ENCODE measurements at regions not wholly inside any gene's neighbourhood (a gene's known extent, or its start where the extent isn't known, plus 50 kb on each side); places are given as distances from the start of the nearest gene placed in this dataset.

DNA sequence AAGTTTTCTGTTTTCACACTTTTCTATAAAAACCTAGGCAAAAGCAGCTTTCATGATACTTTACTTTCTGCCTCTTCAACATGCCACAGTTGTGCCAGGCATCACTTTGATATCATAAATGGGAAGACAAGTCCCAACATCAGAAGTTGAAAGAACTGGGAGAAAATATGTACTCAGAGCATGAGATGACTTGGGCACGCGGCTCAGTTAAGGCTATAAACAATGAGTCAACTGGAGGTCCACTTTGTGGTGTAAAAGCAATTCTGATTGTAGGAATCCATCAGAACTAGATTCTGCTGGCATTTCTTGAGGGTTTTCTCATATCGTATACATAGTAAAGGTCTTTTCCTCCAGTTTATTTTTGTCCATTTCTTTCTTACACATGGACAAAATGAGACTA, 109.7 kb upstream of the USP47 start:
- TF ChIP-seq, protein P1, sequence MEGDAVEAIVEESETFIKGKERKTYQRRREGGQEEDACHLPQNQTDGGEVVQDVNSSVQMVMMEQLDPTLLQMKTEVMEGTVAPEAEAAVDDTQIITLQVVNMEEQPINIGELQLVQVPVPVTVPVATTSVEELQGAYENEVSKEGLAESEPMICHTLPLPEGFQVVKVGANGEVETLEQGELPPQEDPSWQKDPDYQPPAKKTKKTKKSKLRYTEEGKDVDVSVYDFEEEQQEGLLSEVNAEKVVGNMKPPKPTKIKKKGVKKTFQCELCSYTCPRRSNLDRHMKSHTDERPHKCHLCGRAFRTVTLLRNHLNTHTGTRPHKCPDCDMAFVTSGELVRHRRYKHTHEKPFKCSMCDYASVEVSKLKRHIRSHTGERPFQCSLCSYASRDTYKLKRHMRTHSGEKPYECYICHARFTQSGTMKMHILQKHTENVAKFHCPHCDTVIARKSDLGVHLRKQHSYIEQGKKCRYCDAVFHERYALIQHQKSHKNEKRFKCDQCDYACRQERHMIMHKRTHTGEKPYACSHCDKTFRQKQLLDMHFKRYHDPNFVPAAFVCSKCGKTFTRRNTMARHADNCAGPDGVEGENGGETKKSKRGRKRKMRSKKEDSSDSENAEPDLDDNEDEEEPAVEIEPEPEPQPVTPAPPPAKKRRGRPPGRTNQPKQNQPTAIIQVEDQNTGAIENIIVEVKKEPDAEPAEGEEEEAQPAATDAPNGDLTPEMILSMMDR (IDR thresholded peaks at IDR 0.05) = no peak
- peaks cover 4% of the 10 kb centered on the region for H3K36me3 Mint-ChIP-seq (ENCODE audit: low read depth)
- peaks cover 2% of the 10 kb centered on the region for H3K4me1 Mint-ChIP-seq (ENCODE audit: low read depth)
- no peak overlapping the region for H3K4me3 Mint-ChIP-seq (ENCODE audit: unreplicated experiment)
- no peaks in the 10 kb centered on the region for H3K9me3 Mint-ChIP-seq (ENCODE audit: low read depth)
- DNase-seq (ENCODE audit: low spot score) = no peak
- no peak overlapping the region for H3K27ac Mint-ChIP-seq (ENCODE audit: unreplicated experiment)
- H3K27me3 Mint-ChIP-seq (ENCODE audit: low read depth) = peaks cover 6% of the 10 kb centered on the region

DNA sequence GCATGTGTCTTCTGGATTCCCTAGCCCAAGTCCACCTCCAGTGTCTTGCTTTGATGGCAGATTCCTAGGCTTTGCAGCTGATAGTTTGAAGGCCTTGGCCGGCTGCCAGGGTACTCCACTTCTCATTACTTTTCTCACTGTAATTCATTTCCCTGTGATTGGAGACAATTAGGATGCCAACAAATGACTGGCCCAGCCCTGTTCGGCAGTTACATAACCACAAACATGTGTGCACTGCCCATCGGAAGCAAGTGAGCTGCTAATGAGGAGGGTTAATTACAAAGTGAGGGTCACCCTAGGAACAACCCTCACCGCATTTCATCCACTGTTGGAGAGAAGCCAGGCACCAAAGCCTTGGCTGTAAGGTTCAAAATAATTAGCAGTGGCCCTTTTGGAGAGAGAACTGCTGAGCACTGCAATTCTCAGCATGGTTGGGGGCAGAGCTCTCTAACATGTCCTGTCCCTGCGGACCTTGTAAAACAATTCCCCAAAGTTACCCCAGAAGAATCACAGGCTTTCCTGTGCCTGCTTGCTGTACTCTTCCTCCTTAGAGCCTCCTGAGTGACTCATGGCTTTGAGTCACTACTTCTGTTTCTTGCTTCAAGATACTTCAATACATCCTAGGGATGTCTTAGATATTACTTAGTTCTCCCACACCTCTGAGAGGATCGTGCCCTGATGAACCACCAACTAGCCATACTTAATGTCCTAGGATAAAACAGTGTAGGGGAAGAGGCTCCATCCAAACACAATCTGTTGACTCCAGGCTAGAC, 109.7 kb upstream of the GALNT18 start:
- no peak for DNase-seq (ENCODE audit: low spot score)
- H3K27me3 Mint-ChIP-seq (ENCODE audit: low read depth) = peaks cover 10% of the 10 kb centered on the region
- H3K4me1 Mint-ChIP-seq (ENCODE audit: low read depth) = peaks cover 2% of the 10 kb centered on the region

DNA sequence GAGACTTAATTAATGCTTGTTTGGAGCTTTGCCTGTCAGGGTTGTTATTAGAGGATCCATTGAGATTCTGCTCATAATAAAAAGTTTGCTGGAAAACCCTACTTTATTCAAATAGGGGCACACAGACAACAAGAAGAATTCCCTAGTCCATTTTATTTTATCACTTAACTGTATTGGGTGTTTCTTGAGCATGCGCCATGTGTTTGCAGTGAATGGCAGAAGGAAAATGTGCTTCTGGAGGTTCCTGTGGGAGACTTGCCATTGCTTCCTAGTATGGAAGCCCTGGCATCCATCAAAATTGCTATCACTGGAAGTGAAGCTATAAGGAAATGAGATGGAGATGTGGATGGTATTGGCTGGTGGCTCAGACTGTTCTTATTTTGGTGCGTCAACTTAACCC, 106.6 kb upstream of the GALNT18 start:
- no peak for DNase-seq (ENCODE audit: low spot score)
- TF ChIP-seq, protein P1 (IDR thresholded peaks at IDR 0.05) = no peak
- no peak overlapping the region for H3K27ac Mint-ChIP-seq (ENCODE audit: unreplicated experiment)
- peaks cover 2% of the 10 kb centered on the region for H3K4me1 Mint-ChIP-seq (ENCODE audit: low read depth)
- H3K9me3 Mint-ChIP-seq (ENCODE audit: low read depth) = no peaks in the 10 kb centered on the region
- no peak overlapping the region for H3K4me3 Mint-ChIP-seq (ENCODE audit: unreplicated experiment)
- H3K36me3 Mint-ChIP-seq (ENCODE audit: low read depth) = peaks cover 4% of the 10 kb centered on the region
- H3K27me3 Mint-ChIP-seq (ENCODE audit: low read depth) = peaks cover 17% of the 10 kb centered on the region

More for the DNA sequence above, 109.7 kb upstream of the GALNT18 start:
- TF ChIP-seq, protein P1 (IDR thresholded peaks at IDR 0.05) = no peak
- Mint-ChIP-seq H3K36me3 (ENCODE audit: low read depth) (peaks cover 4% of the 10 kb centered on the region), H3K9me3 (ENCODE audit: low read depth) (no peaks in the 10 kb centered on the region), H3K4me3 (ENCODE audit: unreplicated experiment) (no peak overlapping the region), H3K27ac (ENCODE audit: unreplicated experiment) (no peak overlapping the region)

DNA sequence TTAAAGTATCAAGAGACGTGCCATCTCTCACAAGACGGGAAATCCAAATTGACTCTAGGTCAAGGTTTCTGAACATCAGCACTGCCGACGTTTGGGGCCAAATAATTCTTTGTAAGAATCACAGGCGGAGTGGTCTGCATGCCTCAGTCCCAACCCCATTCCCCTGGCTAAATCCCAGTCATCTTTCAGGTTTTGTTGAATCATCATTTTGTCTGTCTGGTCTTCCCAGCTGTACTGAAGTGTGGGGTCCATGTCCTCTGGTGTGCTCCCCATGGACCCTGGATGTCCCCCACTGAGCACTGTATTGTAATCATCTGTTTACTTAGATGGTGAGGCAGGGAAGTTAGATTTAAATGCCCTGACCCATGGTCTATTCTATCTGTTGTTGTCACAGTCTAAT, 103.6 kb upstream of the GALNT18 start:
- Mint-ChIP-seq H3K4me3 (ENCODE audit: unreplicated experiment) (no peak overlapping the region), H3K9me3 (ENCODE audit: low read depth) (peaks cover 6% of the 10 kb centered on the region), H3K27ac (ENCODE audit: unreplicated experiment) (no peak overlapping the region), H3K4me1 (ENCODE audit: low read depth) (no peaks in the 10 kb centered on the region), H3K36me3 (ENCODE audit: low read depth) (peaks cover 6% of the 10 kb centered on the region), H3K27me3 (ENCODE audit: low read depth) (peaks cover 15% of the 10 kb centered on the region)
- no peak for DNase-seq (ENCODE audit: low spot score)
- TF ChIP-seq, protein P1 (IDR thresholded peaks at IDR 0.05) = no peak

DNA sequence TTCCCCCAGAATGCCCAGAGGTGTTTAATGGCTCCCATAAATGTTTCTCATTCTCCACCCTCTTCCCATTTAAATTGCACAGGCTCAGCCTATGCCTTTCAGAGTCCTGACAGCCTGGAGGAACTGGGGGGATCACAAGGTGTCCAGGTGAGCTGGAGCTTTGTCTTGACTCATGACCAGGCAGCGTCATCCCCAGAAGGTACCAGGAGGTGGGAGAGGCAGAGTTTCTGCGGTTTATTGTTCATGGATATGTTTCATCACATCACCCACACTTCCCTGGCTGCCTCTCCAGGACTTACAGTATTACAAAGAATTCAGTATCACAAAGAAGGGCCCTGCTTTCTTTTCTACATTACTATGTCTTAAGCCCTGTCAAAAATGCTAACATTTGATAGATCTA, 103.2 kb upstream of the GALNT18 start:
- Mint-ChIP-seq H3K4me1 (ENCODE audit: low read depth) (no peaks in the 10 kb centered on the region), H3K36me3 (ENCODE audit: low read depth) (peaks cover 6% of the 10 kb centered on the region), H3K27ac (ENCODE audit: unreplicated experiment) (no peak overlapping the region), H3K9me3 (ENCODE audit: low read depth) (peaks cover 6% of the 10 kb centered on the region), H3K4me3 (ENCODE audit: unreplicated experiment) (no peak overlapping the region), H3K27me3 (ENCODE audit: low read depth) (peaks cover 15% of the 10 kb centered on the region)
- TF ChIP-seq, protein P1 (IDR thresholded peaks at IDR 0.05) = no peak
- no peak for DNase-seq (ENCODE audit: low spot score)
